ENCODE measurements at regions not wholly inside any gene's neighbourhood (a gene's known extent, or its start where the extent isn't known, plus 50 kb on each side); places are given as distances from the start of the nearest gene placed in this dataset.

DNA sequence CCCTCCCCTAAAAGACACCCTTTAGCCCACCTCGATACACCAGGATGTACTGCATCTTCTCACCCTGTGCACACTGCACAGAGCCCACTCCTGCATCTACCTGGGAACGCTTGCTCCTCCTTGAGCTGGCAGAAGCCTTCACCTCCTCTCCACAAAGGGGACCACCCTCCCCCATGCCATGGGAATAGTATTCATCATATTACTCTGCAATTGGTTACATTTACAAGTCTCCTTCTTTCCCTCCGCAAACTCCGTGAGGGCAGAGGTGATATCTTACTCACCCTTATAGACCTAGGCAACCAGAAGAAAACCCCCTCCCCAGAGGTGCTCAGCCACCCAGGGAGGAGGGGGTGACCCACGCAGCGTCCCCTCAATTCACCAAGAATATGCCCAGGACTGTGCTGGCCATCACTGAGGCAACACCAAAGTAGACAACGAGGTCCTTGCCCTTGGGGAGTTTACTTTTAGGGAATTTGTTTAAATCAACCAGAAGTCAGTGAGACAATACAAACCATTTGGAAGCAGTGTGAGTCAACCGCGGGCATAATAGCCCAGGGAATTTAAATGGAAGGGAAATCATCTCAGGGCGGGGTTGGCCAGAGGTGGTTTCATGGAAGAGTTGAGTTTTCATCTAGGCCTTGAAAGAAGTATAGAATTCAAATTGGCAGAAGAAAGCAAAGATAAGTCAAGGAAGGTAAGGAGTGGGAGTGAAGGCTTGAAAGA lies 214.5 kb downstream of the BARX2 start:
- in situ Hi-C loops (cut with MboI; ENCODE audit: low sequenced_read_pairs) = no loop called here

DNA sequence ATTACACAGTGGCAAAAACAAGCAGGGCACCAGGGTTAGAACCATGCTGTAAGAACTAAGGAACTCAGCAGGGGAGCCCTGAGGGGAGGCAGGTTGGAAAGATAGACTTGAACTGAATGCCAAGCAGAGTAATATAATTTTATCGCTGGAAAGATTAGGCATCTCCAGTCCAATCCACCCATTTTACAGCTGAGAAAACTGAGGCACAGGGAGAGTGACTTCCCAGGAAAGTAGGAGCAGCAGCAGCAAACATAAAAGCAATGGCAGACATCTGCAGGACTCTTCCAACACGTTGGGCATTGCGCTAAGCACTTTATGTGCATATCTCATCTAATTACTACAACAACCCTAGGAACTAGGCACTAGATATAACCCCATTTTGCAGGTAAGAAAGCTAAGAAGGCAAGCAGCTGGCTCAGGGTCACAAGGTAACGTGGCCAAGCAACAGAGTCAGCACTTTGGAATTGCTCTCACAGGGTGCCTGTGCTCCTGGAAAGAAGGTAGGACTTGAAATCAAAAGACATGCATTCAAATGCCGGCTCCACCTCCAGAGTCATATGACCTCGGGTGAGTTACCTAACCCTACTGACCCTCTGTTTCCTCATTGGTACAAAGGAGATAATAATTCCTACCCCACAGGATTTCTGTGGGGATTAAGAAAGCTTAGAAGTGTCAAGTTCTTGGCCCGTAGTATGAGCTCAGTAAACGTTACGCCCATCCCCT lies 215.3 kb downstream of the BARX2 start:
- in situ Hi-C loops (cut with MboI; ENCODE audit: low sequenced_read_pairs) = no loop called here

DNA sequence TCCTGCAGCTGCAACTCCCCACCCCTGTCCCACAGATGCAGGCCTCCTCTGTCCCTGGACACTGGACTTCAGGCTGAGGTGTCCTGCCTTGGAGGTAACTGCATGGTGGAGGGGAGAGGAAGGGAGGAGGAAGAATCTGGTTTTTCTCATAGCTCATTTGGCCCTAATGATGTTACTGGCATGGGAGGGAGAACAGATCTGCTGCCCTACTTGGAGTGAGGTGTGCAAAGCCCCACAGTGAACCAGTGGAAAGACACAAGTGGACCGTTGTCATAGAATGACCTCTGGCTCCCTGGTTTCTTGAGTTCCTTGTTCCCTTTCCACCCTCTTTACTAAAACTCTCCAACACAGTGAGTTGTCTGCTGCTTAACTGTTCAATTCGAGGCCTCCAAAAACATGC lies 215.9 kb downstream of the BARX2 start:
- in situ Hi-C loops (cut with MboI; ENCODE audit: low sequenced_read_pairs) = no loop called here

DNA sequence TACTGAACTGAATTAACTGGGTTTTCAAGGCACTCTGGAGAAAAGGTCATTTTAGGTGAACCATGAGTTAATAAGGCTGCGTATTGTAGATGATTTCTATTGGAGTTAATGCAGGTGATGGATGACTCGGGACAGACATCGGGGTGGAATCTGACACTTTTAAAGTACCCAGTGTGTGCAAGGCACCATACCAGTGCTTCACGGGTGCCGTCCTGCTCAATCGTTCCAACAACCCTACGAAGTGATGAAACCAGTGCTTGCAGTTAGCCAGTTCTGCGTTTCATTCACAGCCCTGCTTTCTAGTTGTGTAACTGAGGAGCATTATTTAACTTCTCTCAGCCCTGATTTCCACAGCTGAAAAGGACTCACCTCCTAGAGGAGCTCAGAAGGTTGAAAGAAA lies 216.5 kb downstream of the BARX2 start:
- in situ Hi-C loops (cut with MboI; ENCODE audit: low sequenced_read_pairs) = no loop called here

DNA sequence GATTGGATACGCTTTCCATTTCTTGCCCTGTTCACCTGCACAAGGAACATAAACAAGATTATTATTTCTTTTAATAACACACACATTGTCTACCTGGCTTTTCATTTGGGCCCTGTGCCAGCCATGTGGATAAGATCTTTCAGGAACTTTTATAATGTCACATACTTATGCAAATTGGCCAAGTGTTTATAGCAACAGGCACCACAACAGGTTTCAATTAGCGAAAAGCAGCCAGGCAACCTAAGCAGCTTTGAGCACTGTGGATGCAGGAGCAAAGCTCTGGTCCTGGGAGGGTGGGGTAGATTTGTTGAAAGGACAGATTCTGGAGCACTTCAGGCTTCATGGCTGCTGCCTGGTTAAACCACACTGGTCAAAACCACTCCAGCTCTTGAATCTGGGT lies 217.4 kb downstream of the BARX2 start:
- in situ Hi-C loops (cut with MboI; ENCODE audit: low sequenced_read_pairs) = no loop called here

DNA sequence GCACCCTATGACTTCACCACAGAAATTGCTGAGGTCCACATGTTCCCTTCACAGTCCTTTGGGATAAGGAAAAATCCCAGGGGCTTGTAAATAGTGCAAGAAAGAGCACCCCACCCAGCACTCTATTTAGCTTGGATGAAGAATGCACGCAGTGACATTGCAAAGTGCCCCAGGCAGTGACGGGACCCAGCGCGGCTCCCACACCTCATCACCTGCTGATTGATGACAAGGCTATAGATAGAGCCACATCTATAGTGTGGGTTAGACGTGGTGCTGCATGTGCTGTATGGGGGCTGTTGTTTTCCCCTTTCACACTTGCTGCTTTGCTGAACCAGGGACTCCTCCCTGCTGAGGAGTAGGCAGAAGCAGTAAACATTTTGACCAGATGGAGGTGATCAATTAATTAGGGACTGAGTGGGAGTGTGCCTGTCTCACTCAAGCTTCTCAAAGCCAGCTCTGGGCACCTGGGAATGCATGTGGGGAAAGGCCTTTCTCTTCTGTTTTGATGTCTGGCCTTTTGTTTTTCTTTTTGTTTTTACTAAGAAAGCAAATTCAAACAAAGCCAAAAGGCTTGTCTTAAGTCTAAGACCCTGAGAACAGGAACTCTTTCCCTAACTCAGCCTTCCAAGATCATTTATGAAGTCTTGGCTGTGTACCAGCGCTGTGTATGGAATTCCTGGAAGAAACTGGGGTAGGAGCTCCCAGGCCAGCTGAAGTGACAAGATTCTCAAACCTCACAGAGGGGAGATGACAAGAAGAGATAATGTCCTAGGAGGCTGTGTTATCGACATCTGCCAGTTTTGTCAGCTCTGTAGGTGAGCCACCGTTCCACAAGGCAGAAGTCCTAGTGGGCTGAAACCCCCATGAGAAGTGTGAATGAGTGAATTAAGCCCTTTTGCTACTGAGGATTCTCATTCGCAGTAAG lies 219.7 kb downstream of the BARX2 start:
- in situ Hi-C loops (cut with MboI; ENCODE audit: low sequenced_read_pairs) = no loop called here

DNA sequence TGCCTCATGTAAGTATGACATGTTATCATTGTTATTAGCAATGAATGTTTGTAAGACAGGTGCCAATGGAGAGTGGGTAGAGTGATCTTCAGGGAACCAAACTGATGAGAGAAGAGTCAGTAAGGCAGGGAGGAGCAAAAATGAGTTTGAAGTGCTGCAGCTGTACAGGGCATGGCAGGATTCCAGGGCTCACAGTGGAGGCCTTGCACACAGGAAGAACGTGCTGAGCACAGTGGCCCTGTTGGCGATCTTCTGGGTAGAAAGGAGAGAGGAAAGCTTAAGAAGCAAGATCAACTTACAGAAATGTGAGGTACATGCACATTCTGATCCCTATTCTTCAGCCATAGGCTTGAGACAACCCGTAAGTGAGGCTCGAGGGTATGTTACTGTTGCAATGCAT lies 219.3 kb upstream of the TMEM45B start:
- in situ Hi-C loops (cut with MboI; ENCODE audit: low sequenced_read_pairs) = no loop called here

DNA sequence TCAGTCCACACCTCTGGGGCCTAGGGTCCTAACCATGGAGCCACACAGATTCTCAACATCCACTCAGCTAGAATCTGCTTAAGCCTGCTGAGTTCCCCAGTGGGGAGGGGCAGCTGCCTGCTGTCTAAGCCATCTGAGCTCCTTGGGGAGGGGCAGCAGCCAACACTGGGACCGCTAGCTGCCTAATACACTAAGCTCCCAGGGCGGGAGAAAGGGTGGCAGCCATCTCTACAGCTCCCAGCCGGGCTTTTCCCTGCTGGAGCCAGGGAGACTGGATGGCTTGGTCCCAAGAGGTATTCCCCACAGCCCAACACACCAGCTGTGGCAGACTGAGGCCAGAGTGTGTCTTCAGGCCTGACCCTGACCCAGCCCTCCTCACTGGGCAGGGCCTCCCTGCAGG lies 217.3 kb upstream of the TMEM45B start:
- in situ Hi-C loops (cut with MboI; ENCODE audit: low sequenced_read_pairs) = no loop called here

DNA sequence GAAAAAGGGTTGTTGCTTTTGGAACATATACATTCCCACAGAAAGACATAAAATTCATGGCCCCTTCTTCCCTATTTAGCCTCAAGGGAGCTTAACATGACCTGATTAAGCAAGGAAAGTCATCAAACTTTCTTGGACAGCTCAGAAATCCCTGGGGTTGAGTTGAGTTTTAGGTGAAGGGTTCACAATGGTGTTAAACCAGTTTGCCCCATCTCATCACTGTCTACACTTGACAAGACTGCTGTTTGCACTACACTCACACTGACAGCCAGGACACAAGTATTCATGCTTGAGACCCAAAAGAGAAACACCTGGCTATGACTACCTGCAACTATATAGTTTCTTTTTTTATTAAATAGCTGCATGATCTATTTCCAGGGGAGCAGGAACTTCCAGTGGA lies 209.8 kb upstream of the TMEM45B start:
- in situ Hi-C loops (cut with MboI; ENCODE audit: low sequenced_read_pairs) = no loop called here

DNA sequence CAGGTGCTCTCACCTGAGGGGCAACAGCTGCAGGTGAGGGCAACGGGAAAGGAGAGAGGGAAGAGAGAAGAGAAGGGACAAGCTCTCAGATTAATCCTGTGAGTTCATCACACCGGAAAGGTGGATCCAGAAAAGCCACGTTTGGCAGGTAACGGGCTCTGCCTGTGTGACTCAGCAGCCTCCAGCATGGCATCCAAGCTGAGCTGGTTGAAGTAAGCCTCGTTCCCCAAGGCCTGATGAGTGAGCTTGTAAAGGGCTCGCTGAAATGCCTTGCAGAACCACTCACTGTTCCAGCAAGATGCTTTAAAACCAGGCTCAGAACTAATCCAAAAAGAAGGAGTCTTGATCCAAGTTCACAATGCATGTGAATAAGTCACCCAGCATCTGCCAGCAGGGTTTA lies 206.9 kb upstream of the TMEM45B start:
- in situ Hi-C loops (cut with MboI; ENCODE audit: low sequenced_read_pairs) = no loop called here

DNA sequence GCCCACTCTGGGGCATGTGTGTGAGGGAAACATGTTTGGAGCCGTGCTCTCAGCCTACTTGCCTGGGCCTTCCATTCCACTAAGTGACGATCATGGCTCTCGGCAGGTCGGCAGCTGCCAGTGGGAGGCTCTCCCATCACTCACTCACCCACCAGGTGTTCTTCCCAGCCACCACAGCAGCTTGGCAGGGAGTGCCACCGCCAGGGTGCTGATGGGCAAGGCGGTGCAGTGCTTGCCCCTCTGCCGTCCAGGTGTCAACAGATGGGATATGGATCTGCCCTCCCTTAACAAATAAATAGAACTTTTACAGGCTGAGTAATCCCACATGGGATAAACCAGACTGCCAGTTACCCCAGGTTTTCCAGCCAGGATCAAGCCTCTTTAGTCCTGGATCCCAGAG lies 205.5 kb upstream of the TMEM45B start:
- in situ Hi-C loops (cut with MboI; ENCODE audit: low sequenced_read_pairs) = no loop called here

DNA sequence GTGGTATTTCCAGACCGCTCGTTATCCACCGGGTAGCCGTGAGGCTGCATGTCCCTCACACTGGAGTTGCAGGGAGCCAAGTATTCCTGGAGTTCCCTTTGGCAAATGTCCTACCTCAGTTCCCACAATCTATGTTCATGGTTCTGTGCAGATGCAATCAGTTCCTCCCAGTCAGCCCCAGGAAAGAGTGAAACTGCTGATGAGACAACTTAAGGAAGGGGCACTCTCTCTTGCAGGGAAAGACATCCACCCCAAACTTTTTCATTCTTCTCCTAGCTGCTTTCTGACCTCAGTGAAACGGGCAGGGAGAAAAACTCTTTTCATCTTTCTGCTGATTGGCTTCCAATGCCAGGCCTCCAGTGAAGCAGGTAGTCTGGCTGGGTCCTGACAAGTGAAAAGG lies 205.1 kb upstream of the TMEM45B start:
- in situ Hi-C loops (cut with MboI; ENCODE audit: low sequenced_read_pairs) = no loop called here

DNA sequence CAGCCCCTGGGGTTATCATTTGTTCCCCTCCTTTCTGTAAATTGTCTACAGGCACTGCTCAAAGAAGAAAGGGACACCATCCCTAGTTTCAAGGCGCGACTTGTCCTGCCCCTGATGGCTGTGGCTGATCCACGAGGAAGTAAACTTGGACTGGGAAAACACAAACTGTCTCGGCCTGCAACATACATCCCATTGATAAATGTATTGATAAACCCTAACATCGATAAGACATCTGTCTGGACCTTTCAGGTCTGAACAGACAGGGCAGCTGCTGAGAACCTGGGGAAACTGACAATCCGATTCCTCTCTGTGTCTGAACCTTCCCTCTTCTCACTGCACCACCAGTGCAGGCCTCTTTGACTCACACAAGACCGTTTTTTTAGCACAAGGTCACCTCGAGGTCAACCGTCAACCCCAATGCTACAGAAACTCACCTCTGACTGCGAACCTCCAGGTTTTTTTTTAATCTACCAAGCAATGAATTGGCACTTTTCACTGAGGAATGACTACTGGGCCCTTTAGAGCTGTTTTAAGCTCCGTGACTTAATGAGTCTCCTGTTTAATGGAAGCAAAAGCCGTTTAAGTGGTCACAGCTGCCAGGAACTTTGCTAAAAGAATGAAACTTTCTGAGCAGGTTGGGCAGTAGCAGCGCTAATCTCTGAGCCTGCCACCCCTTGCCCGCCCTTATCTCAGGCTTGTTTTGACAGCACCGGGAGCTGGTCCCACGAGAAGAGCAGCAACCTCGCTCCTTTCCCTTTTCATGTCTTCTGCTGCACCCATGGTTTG lies 203.8 kb upstream of the TMEM45B start:
- in situ Hi-C loops (cut with MboI; ENCODE audit: low sequenced_read_pairs) = no loop called here

DNA sequence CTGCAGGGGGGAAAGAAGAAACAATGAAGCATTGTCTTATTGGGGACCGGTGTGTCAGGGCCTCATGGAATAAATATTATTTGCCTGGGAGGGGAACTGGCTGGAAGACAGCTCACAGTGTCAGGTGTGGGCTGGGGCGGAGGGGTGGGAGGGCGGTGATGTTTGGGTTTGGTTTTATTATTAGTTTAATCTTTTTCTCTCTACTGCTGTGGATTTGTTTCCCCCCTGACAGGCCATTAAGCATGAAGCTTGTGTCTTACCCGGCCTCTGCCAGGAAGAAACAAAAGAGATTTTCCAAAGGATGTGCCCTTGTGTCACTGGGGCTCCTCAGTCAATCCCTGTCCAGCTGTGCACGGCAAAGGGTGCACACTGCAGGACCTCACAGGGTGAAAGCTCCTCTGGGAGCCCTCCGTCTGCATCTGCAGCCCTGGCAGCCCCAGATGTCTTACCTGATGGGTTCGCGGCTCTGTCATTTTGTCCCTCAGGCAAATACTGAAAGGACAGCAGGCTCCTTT lies 203.1 kb upstream of the TMEM45B start:
- in situ Hi-C loops (cut with MboI; ENCODE audit: low sequenced_read_pairs) = no loop called here

DNA sequence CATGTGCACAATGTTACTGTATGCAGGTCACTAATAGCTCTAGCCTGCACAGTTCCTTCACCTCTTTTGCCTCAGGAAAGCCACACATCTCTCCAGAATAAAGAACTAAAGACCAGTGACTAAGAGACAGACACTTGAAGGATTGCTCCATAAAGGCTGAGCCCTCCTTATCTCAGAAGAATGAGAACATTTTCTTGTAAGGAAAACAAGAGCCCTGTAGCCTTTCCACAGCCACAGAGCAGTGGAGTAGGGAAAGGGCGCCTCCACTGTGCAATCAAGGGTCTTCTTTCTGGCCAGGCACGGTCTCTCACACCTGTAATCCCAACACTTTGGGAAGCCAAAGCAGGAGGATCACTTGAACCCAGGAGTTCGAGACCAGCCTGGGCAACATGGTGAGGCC lies 202.6 kb upstream of the TMEM45B start:
- in situ Hi-C loops (cut with MboI; ENCODE audit: low sequenced_read_pairs) = no loop called here

DNA sequence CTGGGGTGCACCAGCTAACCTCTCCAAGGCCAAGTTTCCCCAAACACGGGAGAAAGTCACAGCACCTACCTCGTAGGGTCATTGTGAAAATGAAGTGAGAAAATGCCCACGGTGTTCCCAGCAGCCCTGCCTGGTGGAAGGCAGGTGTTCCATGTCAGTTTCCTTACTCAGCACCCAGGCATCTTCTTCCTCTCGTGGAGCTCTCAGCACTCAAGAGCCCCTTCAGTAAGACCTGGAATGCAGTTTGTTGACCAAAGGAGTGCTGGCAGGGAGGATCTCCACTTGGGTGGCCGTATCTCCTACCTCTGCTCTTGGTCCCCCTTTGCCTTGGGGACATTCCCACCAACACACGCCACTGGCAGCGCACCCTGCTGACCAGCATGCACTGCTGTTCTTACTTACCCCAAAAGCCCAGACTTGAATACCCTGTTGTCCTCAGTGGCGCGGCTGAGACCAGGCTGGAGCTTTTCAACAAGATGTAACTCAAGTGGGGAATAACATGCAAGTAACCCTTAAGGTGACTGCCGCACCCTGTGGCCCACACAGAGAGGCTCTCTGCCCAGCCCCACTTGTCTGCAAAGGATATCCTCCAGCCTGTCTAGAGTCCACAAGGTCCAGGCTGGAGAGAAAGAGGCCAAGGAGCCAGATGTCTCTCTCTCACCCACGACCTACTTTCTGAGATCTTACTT lies 201.2 kb upstream of the TMEM45B start:
- in situ Hi-C loops (cut with MboI; ENCODE audit: low sequenced_read_pairs) = no loop called here

DNA sequence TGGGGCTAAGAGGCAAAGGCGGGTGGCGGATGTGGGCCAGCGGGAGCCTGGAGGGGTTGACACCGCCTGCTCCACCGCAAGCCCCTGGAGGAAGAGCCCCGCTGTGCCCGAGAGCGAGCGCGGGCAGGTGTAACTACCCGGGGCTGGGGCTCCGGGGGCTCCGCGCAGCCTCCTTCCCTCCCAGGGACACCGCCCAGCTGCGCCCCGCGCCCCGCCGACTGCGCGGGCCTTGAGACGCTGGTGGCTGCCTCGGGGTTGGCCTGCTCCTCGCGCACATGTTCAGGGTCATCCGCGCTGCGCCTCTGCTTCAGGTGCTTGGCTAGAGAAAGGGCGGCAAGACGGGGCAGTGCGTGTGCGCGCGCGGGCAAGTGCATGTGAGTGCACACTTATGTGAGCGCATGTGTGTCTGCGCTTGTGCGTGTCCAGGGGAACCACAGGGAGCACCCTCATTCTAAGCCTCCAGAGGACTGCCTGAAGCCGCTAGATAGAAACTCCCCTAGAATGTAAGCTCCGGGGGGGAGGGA lies 197.5 kb upstream of the TMEM45B start:
- in situ Hi-C loops (cut with MboI; ENCODE audit: low sequenced_read_pairs) = no loop called here

DNA sequence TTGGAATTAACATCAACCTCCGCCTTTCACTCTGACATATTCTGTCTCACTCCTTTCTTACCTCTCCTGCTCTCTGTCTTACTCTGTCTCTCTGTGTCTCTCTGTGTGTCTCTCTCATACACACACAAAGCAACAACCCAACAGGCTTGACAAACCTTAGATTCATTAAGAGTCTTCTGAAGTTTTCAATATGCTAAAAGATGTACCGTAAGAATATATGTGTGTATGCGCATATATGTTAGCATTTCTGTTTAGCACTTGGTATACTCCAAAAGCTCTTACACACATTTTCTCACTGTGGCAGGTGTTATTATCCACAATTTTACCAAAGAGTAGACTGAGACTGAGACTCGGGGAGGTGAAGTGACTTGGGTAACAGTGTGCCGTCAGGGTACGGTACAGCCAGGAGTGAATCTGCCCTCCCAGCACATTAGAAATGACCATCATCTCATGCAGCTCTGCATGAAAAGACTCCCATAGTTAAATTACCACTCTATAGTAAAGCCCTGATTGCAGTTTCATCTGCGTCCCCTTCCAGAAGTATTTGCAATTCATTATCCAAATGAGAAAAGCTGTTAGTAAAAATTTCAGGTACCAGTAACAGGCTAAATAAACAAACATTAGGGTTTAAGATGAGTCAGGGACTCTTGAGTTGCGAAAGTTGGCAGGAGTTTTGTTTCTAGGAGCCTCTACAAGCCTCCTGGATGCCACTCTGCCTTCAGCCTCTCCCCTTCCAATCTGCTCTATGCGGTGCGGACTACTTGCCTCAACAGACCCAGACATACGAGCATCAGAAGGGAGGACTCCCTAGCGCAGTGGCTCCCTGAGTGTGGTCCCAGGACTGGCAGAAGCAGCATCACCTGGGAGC lies 195.2 kb upstream of the TMEM45B start:
- in situ Hi-C loops (cut with MboI; ENCODE audit: low sequenced_read_pairs) = no loop called here

DNA sequence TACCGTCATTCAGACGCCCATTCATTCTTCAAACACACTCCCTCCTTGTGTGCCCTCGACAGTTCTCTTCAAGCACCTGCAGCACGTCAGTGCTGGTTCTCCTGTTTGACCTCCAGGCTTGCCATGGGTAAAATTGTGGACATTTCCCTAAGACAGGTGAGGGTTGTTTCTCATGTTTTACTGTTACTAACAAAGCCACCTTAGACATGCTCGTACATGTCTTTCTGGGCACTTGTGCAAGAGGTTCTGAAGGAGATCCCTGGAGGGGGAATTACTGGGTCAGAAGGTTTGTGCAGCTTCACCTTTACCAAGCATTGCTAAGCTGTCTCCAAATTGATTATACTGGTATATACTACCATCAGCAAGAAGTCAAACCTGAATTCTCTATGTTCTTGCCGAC lies 189.7 kb upstream of the TMEM45B start:
- in situ Hi-C loops (cut with MboI; ENCODE audit: low sequenced_read_pairs) = no loop called here
